ENCODE measurements at regions not wholly inside any gene's neighbourhood (a gene's known extent, or its start where the extent isn't known, plus 50 kb on each side); places are given as distances from the start of the nearest gene placed in this dataset.

DNA sequence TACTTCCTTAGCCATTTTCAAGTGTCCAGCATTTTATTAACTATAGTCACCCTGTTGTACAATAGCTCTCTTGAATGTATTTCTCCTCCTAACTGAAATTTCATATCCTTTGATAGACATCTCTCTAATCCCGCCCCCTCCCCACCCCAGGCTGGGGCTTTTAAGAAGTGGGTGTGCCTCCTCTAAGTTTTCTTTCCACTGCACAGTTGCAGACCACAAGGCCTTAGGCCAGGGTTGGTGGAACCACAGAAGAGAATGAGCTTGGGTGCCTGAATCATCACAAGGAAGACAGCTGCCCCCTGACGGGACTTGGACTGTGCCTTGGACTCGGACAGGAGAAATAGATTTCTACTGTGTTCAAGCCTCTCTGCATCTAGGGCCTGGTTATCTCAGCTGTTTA, 193.4 kb downstream of the HAUS1 start:
- DNase-seq = no peak

DNA sequence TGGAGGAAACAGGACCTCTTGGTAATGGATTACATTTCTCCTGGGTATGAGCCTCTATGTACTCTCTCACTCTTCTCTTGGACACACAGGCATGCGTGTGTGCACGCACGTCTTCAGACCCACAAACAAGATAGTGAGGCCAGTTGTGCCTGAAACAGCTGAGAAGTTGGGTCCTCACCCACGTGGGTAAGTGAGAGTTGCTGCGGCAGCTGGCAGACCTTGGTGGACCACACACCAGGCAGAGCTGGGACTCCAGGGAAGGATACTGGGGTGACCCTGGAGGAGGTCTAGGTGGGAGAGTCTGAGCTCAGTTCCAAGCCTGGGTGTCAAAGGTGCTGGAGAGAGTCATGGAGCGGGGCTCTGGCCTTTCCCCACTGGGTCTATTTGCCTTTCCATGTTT, 194.3 kb downstream of the HAUS1 start:
- no peak for DNase-seq

DNA sequence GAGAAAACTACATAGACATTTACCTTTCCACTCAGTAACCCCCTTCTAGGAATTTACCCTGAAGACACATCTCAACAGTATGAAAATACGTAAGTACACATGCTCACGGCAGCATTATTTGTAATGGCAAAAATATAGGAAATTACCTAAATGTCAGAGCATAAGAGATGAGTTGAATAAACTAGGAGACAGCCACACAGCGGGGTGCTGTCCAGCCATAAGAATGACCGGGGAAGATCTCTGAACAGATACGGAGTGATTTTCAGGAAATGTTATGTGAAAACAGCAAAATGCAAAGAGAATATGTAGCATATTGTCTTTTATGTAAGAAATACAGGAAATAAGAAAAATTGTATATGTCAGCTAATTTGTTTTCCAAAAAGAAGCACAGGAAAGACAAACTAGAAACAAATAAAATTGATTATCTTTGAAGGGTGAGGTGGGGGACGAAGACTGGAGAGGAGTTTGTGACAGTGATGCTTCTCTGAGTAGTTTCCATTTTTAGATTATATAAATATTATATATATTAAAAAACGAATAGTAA, 195.4 kb downstream of the HAUS1 start:
- DNase-seq = no peak

DNA sequence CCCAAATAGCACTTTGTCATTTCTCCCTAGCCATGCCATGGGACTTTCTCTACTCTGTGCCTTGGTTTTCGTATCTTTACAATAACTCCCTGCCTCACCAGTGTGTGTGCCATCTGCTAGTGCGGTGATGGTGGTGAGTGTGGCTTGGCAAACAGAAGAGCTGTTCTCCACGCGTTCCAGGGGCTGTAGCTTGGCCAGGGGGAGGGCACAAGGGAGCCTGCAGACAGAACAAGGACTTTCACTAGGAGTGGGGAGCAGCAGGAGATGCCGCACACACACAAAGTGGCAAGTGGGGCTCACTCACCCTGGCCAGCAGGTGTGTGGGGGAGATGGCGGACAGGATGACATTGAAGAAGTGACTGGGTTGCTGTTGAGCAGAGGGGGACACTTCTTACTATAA, 196.9 kb downstream of the HAUS1 start:
- DNase-seq = no peak

DNA sequence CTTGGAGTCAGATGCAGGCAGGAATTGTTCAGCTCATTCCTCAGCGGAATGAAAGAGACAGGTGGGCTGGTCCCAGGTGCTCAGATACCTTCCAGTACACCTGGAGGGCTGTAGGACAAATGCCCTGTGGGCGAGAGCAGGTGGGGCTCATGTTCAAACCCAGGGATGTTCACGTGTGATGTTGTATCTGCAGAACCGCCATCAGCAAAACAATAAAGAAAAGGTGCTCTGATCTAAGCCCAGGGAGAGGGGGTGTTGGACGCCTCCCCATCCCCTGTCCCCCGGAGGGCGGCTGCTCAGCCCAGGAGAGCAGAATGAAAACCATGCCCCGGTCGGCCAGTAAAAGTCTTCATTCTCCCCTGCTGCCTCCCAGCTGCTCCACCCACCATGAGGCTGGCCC, 197.4 kb downstream of the HAUS1 start:
- no peak for DNase-seq

DNA sequence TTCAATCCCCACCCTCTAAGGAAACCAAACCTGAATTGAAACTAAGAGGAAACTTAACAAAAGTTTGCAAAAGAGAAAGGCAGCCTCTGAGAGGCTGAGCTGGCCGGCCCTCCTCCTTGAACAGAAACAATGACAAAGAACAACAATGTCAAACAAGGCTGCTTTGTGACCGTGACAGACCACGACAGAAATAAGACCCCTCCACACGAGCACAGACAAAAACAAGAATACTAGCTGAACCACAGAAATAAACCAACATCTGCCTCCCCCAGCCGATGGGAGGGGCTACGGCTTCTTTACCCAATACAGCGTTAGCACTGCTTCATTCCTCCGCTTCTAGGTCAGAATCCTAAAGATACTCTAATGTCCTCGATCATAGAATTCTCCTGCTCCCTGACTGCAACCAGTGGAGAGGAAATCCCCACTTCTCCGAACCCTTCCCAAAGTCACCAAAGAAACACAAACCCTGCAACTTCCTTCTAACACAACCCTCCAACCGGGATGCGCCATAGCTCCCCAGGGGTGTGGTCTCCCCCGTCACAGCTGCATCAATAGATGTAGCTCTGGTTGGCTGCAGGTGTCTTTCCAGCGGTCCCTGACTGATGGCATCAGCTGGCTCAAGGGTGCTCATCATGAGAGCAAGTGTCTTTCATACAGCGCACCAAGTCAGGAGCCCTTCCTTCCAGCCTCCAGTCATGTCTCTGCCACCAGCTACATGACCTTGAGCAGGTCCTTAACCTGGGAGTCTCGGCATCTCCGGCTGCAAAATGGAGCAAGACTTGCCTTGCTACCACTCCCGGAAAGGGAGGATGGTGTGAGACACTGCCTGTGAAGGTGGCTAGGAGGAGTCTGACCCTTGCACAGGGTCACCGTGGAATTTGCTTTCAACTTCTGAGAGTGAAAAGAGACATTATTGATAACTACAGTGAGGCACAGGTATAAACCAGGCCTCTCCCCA, 198.6 kb downstream of the HAUS1 start:
- no peak for DNase-seq

DNA sequence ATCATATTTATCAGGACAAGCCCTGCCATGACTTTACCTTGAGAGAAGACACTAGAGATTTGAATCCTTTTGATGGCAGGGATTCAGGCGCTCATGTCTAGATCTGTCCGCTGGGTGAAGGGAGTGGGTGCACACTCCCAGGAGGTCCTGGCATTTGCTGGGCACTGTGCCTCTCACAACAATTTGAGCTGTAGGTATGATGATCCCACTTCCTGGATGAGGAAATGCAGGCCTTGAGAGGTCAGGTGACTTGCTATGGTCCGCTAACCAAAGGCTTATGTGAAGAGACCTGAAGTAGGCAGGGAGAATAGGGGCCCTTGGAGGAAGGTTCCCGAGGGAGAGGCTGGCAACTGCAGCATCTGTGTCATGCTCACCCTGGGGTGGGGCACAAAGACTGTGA, 206.1 kb downstream of the HAUS1 start:
- no peak for DNase-seq

DNA sequence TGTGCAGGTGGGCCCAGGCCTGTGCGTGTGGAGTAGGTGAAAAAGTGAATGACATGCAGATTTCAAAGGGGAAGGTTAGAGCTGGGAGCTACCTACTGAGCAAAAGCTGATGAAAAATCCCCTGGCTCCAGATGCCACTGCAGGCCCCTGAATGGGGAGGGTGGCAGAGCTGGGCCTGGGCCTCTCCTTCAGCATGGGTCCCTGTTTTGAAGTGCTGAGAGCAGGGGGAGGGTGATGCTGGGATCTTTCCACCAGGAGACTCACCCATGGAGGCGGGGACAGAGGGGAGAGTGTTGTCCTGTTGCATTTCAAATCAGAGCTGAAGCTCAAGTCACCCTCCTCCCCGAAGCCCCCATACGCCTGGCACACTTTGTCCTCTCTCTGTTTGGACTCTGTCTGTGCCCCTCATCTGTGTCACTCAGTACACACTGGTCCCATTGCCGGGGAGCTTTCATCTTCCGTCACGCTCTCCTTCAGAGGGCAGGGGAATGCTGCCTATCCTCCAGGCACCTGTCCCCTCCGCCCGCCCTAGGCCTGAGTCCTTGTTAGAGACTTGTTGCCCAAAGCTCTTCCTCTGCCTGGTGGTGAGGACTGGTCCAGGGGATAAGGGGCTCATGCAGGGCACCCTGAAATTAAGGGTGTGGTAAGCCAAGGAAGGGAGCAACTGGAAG, 206.6 kb downstream of the HAUS1 start:
- no peak for DNase-seq

DNA sequence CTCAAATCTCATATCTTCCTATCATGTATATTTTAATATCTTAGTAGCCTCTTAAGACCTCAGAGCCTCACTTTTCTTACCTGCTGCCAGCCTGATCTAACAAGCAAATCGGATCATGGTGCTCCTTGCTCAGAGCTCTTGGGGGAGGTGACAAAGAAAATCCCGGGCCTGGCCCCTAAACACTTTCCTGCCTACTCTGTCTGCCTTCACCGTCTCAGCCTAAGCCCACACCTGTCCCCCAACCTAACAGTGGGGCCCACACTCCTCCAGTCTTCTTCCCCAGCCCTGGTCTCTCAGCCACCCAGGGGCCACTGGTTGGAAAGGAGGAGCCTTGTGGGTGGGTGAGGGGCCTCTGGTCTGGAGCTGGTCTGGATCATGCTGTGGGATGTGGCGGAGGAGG, 207.3 kb downstream of the HAUS1 start:
- no peak for DNase-seq

DNA sequence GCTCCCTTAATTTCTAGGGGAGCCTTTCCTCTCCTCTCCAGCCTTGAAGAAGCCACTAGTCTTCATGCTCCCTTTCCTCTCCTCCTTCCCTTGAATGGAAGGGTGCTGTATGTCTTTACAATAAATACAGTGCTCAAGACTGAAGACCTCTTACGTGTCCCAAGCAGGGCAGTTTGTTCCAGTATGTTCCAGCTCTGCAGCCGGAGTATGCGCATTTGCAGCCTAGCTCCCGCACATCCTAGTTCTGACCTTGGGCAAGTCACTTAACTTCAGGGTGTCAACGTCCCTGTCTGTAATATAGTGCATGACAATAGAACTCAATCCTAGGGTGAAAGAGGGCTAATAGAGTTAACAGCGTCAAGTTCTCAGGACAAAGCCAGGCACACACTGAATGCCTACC, 208.0 kb downstream of the HAUS1 start:
- no peak for DNase-seq

DNA sequence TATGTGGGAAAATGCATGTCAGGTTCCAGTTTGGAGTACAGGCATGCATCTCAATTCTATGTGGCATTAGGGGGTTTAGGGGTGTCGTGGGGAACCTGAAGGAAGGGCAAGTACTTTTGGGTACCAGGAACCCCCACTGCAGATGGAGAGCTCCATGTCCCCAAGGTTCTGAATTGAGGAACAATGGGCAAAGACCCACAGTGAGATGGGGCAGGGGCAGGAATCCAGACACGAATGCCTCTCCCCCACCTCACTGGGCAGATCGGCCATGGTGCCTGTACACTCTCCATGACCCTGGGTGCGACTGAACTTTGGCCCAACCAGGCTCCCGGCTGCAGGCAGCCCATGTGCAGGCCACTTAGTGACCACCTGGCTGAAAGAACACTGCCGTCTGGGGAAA, 209.3 kb downstream of the HAUS1 start:
- no peak for DNase-seq

DNA sequence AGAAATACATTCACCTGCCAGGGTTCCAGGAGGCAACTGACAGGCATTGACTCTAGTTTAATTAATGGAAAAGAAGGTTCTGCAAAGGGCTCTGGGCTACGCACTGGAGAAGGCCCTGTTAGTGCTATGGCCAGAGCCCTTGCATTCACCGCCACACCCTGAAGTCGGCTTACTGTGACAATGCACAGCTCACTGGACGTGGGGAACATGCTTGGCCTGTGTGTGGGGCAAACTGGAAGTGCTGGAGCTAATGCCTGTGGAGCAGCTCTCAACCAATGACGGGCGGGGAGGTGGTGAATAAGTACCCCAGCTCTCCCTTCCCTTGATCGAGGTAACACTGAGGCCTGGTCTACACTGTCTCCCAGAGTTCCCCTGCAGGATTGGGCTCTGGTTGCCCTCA, 209.8 kb downstream of the HAUS1 start:
- no peak for DNase-seq

DNA sequence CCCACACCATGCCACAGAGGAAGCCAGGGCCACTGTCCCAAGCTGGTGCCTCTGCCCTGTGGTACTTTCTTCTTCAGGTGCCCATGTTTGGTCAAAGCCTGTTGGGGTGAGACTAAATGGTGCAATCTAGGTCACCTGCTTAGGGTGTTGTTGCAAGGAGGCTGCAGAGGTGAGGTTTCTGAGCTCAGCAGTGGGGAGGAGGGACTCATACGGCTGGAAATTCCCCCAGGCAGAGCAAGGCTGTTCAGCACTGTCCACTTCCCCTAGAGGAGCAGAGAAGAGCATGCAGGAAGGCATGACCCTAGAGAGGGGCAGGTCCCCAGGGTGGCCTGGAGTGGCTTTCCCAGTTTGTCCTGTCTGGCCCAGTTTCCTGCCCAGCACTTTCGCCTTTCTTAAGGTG, 211.0 kb downstream of the HAUS1 start:
- DNase-seq = no peak

DNA sequence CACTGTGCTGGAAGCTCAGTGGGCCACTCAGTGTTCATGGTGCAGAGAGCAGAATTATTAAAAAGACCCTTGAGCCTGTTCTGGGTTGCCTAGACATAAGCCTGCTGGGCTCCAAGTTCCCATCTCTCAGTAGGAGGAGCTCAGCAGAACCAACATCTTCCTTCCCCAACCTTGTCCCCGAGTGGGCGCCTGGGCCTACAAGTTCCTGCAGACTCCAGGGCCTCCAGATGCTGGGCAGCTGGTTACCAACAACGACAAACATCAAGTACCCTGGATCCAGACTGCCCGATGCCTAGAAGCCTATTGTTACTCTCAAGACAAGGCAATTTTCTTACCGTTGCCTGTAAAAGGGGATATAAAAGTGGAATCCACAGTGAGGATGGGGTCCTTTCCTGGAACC, 214.2 kb downstream of the HAUS1 start:
- DNase-seq = no peak

DNA sequence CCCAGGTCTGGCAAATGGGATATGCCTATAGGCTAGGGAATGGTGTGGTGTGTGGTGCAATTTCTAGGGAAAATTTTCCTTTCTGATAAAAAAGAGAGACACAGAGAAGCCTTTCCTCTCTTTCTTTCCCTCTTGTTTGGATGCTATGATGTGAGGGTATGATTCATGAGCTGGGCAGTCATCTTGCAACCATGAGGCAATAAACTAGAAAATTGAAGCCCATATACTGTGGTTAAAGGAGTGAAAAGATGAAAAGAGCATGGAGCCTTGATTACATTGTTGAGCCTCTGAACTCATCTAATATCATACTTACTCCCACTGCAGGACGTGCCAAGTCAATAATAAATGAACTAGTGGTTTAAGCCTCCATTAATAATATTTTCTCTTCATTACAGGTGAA, 215.6 kb downstream of the HAUS1 start:
- DNase-seq = no peak

DNA sequence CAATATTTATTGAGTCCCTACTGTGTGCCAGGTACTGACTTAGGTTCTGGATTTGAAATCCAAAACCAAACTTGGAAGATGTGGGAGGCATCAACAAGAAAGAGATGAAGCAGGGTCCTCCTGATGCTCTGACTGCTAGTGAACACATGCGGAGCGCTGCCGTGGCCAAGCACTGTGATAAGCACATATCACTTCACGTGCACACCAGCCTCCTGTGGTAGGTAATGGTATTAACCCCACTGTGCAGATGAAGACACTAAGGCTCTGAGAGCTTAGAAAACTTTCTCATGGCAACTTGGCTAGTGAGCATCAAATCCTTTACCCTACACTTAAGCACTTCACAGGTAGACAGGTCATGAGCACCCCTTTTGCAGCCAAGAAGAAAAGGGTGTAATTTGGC, 216.1 kb downstream of the HAUS1 start:
- DNase-seq = no peak

DNA sequence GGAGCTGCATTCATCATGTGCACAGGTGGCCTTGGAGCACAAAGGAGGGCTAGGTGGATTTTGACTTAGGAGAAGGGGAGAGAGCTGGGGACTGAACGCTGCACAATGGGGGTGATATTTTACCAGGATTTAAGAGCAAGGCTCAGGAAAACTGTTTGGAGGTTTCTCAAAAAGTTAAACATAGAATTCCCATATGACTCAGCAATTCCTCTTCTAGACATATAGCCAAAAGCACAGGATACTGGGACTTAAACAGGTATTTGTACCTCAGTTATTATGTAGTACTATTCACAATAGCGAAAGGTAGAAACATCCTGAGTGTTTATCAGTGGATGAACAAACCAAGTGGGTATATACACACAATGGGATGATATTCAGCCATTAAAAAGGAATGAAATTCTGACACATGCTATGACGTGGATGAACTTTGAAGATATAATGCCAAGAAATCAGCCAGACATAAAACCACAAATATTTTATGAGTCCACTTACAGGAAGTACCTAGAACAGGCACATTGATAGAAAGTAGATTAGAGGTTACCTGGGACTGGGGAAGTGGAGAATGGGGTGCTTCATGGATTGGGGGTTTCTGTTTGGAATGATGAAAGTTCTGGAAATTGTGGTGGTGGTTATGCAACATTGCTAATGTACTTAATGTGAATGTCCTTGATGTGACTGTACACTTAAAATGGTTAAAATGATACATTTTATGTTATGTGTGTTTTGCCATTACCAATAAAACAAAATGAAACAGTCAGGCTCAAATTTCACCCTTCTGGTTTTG, 216.9 kb downstream of the HAUS1 start:
- DNase-seq = no peak

DNA sequence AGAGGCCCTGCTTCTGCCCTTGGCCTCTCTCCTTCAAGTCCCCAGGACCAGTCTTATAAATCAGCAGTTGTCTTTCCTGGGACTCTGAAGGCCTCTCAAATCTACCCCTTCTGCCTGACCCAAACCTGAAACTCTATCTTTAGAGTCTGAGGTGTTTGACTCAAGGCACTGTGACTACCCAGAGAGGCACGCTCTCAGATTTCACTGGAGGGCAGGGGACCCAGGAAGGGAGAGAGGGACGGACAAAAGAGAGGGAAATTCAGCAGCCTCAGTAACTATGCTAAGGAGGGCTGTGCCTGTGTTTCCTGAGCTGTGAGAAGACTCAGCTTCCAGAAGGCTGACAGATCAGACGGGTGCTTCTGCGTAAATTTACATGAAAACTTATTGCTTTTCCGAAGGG, 217.8 kb downstream of the HAUS1 start:
- DNase-seq = no peak

DNA sequence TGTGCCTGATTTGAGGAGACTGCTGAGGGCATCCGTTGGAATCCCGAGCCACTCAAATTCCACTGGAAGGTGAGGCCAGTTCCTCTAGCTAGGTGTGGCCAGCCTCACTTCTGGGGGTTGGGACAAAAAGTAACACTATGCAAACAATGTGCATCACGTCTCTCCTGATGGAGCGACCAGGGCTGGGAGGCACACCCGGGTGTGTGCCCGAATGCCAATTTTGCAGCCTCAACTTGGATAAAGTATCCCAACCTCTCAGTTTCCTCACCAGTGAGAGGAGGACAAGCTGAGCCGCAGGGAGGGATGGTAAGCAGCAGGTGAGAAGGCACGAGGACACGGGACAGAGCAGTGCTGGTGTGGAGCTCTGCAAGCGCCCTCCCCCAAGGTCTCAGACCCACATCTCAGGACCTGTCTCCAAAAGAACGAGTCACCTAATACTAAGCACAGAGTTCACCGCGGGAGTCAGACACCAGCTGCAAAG, 218.3 kb downstream of the HAUS1 start:
- DNase-seq = no peak

DNA sequence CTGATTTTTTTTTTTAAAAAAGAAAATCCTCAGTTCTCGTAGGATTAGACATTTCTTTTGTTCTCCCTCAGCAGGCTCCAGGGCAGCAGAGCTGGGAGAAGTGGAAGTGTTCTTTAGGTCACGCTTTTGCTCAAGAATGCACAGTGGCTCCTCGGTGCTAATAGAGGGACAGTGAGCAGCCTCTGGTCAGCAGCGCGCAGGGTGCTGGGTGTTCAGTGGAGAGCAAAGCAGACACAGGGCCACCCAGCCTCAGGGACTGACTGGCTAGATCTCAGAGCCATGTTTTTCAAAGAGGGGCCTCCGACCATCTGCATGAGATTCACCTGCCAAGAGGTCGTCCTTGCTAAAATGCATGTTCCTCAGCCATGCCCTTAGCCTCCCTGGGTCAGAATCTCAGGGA, 218.8 kb downstream of the HAUS1 start:
- DNase-seq = no peak

DNA sequence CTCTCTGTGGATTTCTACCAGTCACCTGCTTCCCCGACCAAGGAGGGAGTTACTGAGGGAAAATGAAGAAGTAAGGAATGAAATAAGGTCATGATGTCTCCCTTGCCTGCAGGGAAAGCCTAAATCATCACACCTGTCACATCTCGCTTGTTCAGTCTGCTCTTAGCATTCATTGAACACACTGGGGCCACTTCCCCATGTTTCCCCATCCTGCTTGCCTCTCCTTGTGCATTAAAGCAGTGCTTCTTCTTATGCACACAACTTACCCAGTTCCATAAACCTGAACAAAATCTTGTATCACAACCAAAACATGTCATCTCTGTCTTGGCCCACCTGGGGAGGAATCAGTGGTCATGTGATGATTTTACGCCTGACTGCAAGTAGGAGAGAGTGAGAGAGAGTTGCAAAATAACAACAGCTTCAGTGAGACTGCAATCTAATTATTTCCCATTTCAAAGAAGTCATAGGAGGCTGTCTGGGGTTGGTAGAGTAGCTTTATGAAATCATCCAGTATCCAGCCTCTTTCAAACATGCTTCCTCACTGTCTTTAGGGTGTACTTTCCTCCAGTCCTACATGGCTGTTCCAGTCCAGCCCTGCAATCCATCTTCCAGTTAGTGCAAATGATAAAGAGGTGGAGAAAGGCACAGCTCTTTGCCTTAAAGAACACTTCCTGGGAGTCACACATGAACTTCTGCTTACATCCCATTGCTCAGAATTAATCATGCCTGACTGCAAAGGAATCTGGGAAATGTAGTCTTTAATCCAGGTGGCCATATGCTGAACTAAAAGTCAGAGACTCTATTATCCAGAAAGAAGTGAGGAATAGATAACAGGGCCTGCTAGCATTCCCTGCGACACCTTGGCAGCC, 220.1 kb downstream of the HAUS1 start:
- DNase-seq = no peak

DNA sequence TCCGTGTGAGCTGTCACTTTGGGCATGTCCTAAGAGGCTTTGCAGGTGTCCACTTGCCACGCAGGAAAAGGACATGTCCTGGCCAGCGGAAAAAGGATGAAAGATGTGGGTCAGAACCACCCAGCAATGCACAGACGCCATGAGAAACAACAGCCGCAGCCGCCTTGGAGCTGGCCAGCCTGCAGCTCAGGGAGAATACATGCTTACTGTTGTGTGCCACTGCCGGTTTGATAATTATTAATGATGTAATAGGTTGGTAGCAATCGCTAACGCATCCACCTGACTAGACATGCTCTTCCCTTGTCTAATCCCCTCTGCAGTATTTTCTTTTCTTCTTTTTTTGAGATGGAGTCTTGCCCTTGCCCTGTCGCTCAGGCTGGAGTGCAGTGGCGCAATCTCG, 221.7 kb downstream of the HAUS1 start:
- DNase-seq = no peak

Measured in effector CD4-positive, alpha-beta T cell (primary cell).